ENCODE measurements at regions not wholly inside any gene's neighbourhood (a gene's known extent, or its start where the extent isn't known, plus 50 kb on each side); places are given as distances from the start of the nearest gene placed in this dataset.

DNA sequence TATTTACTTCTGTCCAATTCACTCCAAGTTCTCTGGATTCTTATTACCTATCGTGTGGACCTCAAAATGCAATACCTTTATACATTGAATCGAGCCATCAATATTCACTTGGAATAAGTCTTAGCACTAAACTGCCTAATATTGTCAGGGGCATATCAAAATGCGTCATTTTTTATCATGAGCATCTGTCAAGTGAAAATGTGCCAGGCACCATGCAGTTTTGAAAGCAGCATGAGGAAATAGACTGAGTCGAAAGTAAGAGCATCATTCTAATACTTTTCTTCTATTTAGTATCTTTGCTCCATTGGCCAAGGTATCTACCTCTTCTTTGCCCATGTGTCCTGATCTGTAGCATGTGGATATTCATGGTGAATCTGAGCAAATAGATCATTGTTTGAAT is 1193.4 kb downstream of the CDH11 start:
- DNase-seq (ENCODE audit: low read depth), result no peak
- TF ChIP-seq, protein P1, sequence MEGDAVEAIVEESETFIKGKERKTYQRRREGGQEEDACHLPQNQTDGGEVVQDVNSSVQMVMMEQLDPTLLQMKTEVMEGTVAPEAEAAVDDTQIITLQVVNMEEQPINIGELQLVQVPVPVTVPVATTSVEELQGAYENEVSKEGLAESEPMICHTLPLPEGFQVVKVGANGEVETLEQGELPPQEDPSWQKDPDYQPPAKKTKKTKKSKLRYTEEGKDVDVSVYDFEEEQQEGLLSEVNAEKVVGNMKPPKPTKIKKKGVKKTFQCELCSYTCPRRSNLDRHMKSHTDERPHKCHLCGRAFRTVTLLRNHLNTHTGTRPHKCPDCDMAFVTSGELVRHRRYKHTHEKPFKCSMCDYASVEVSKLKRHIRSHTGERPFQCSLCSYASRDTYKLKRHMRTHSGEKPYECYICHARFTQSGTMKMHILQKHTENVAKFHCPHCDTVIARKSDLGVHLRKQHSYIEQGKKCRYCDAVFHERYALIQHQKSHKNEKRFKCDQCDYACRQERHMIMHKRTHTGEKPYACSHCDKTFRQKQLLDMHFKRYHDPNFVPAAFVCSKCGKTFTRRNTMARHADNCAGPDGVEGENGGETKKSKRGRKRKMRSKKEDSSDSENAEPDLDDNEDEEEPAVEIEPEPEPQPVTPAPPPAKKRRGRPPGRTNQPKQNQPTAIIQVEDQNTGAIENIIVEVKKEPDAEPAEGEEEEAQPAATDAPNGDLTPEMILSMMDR (IDR thresholded peaks at IDR 0.05; ENCODE audit: insufficient read depth, low read depth, low read length), result no peak
- no peak overlapping the region for H3K4me3 ChIP-seq (ENCODE audit: low read depth, low read length)

DNA sequence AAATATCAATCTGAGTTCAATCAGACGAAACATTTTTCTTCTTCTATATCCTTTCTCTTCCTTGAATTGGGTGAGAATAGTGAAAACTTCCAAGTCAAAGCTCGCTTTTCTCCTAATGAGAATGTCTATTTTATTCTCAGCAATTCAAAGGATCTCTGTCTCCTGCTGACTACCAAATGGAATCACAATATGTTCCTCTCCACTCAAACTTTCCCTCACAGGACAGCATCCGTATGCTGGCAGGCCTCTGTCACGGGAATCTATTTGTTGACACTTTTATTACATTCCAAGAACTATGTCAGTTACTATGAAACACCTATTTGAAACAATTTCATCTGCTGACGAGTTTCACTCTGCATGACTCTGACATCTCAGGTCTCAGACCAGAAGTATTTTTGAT is 1196.6 kb downstream of the CDH11 start:
- no peak overlapping the region for H3K4me3 ChIP-seq (ENCODE audit: low read depth, low read length)
- DNase-seq (ENCODE audit: low read depth), result no peak
- TF ChIP-seq, protein P1 (IDR thresholded peaks at IDR 0.05; ENCODE audit: insufficient read depth, low read depth, low read length), result no peak

DNA sequence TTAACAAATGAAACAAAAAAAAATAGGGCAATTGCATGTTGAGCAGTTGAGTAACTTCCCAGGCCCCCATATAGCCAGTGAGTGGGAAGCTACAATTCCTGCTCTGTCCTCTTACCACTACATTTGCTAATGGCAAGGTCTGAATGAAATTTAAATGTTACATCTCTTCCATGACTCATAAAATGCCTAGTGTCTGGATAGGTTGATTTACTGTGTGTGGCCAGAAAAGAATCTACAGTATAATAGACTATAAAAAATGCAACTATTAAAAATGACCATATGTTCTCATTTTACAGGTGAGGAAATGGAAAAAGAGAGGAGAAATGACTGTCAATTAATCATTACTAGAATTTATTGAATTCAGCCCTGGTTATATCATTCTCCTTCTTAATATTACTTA is 1199.3 kb downstream of the CDH11 start:
- H3K4me3 ChIP-seq (ENCODE audit: low read depth, low read length), result no peak overlapping the region
- DNase-seq (ENCODE audit: low read depth), result no peak
- TF ChIP-seq, protein P1 (IDR thresholded peaks at IDR 0.05; ENCODE audit: insufficient read depth, low read depth, low read length), result no peak

DNA sequence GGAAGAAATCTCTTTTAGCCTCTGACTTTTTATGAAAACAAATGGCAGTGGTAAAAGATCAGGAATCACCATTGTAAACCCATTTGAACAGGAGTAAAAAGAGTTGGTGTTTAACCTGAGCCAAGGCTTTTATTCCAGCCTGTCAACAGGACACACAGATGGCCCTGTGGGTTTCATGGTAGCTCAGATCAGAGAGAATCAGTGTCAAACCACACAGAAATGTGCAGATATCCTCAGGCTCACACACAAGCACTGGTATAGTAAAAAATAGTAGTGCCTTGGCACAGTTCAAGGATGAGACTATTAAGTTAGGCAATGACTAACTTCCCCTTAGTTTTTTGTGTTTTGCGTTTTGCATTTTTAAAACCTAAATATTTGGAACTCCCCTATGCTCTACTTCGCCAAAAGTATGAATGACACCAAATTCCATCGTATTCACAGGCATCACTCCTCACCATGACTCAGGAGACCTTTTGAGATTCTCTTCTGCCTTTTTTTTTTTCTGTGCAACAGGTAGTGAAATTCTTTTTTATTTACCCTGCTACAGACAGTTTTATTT is 1200.0 kb downstream of the CDH11 start:
- TF ChIP-seq, protein P1 (IDR thresholded peaks at IDR 0.05; ENCODE audit: insufficient read depth, low read depth, low read length), result no peak

DNA sequence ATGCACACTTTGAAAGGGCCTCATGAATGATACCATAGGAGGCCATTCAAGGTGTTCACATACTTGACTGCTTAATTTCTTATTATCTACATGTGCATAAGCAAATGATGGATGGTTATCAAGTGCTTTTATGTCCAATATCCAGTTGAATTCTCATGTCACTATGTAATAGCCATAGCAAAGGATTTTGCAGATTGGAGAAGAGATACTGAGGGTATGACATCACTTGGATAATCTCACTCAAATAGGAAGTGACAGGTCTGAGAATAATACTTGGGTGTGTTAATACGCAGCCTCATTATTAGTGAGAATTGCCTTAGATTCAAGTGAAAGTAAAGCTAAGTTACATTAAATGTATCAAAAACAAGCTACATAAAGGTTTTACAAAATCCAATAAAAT is 1208.6 kb downstream of the CDH11 start:
- TF ChIP-seq, protein P1 (IDR thresholded peaks at IDR 0.05; ENCODE audit: insufficient read depth, low read depth, low read length), result no peak
- H3K4me3 ChIP-seq (ENCODE audit: low read depth, low read length), result no peak overlapping the region
- DNase-seq (ENCODE audit: low read depth), result no peak

More for the DNA sequence above, 1200.0 kb downstream of the CDH11 start:
- no peak for DNase-seq (ENCODE audit: low read depth)
- no peak overlapping the region for H3K4me3 ChIP-seq (ENCODE audit: low read depth, low read length)

DNA sequence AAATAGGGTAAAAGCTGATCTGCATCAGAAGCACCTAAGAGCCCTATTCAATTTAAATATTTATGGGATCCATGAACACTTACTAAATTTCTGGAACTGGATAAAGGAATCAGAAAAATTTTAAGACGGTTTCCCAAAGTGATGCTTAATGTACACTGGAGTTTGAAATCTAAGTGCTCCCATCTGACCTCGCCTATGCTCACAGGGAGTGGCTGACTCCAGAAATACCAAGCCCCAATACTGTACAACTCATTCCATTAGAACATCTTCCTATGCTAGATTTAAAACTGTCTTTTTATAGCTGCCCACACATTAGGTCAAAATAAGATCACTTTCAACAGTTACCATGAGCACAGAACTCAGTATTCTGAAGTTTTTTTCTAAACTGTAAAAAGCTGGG is 1214.6 kb downstream of the CDH11 start:
- no peak for DNase-seq (ENCODE audit: low read depth)
- H3K4me3 ChIP-seq (ENCODE audit: low read depth, low read length), result no peak overlapping the region
- TF ChIP-seq, protein P1 (IDR thresholded peaks at IDR 0.05; ENCODE audit: insufficient read depth, low read depth, low read length), result no peak

DNA sequence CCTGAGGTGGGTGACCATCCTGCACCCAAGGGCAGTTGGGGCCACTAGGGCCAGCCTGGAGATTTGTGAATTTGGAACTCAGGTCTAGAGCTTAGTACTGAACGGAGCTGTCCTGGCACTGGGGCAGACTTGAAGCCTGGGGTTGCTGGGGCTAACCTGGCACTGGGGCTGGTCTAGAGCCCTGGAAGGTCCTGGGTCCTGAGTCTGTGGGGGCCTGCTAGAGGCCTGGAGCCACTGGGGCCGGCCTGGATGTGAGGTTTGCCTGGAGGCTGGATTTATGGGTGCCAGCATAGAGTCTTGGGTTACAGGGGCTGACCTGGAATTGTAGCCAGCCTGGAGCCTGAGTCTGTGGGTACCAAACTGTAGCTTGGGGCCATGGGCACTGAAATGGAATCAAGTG is 1216.9 kb downstream of the CDH11 start:
- TF ChIP-seq, protein P1 (IDR thresholded peaks at IDR 0.05; ENCODE audit: insufficient read depth, low read depth, low read length), result no peak
- DNase-seq (ENCODE audit: low read depth), result no peak
- H3K4me3 ChIP-seq (ENCODE audit: low read depth, low read length), result no peak overlapping the region

Measured in fibroblast of villous mesenchyme (primary cell).